HG03342 (cell line): ENCODE measurements at regions not wholly inside any gene's neighbourhood (a gene's known extent, or its start where the extent isn't known, plus 50 kb on each side); places are given as distances from the start of the nearest gene placed in this dataset.

Experiments
- ATAC-seq: cut with Tn5 transposase; IDR thresholded peaks from one replicate; pipeline ENCODE4 v1.9.1; 2021; ENCODE audit warnings: mild to moderate bottlenecking, moderate library complexity; ENCODE audit not compliant: unreplicated experiment

GRCh38 chr10:4219901-4220300 lies 434.9 kb upstream of the KLF6 start:
- ATAC-seq, result no peak

GRCh38 chr10:4217653-4218052 lies 432.6 kb upstream of the KLF6 start:
- no peak for ATAC-seq

GRCh38 chr10:4217187-4217586 lies 432.2 kb upstream of the KLF6 start:
- no peak for ATAC-seq

DNA sequence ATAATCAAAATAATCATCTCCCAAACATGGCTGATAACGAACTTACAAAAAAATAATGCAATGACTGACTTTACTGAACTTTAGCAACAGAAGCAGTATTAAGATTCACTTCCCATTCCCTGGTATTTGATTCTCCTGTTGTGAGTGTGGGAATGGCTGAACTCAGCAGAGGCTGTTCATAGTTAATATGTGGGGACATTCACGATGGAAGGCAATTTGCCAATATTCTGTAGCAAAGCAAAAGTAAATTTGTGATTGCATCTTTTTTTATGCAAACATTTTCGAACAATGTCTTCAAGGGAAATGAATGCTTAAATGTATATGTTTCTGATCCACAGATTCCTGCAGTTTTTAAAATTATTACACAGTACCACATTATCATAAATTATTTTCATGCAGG lies 431.7 kb upstream of the KLF6 start:
- no peak for ATAC-seq

- no peak for ATAC-seq
Observed at GRCh38 chr10:4215963-4216575, 431.1 kb upstream of the KLF6 start.

- no peak for ATAC-seq
Observed at GRCh38 chr10:4215485-4215884, 430.5 kb upstream of the KLF6 start.

GRCh38 chr10:4214908-4215307 lies 429.9 kb upstream of the KLF6 start:
- ATAC-seq, result no peak

GRCh38 chr10:4213441-4213840 lies 428.4 kb upstream of the KLF6 start:
- no peak for ATAC-seq

- ATAC-seq, result no peak
Observed at GRCh38 chr10:4212111-4212630, 427.2 kb upstream of the KLF6 start.

- ATAC-seq, result no peak
Observed at GRCh38 chr10:4208499-4208898, 423.5 kb upstream of the KLF6 start.

DNA sequence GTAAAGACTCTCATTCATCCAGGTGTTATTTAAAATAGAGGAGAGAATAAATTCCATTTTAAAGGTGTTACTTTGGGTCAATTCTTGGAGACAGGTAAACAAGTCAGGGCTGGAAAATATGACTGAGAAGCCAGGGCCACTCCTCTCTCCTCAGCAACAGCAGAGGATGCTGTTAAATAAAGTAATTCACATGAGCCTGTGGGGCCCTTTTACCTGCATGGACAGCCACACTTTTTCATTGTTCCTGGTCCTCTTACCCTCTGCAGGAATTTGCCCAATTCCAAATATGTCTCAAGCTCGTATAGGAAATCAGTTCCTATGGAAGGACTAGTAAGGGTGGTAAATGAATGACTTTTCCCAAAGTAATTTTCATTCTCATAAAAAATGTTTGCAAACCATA lies 420.1 kb upstream of the KLF6 start:
- no peak for ATAC-seq

GRCh38 chr10:4202938-4203337 lies 417.9 kb upstream of the KLF6 start:
- no peak for ATAC-seq

DNA sequence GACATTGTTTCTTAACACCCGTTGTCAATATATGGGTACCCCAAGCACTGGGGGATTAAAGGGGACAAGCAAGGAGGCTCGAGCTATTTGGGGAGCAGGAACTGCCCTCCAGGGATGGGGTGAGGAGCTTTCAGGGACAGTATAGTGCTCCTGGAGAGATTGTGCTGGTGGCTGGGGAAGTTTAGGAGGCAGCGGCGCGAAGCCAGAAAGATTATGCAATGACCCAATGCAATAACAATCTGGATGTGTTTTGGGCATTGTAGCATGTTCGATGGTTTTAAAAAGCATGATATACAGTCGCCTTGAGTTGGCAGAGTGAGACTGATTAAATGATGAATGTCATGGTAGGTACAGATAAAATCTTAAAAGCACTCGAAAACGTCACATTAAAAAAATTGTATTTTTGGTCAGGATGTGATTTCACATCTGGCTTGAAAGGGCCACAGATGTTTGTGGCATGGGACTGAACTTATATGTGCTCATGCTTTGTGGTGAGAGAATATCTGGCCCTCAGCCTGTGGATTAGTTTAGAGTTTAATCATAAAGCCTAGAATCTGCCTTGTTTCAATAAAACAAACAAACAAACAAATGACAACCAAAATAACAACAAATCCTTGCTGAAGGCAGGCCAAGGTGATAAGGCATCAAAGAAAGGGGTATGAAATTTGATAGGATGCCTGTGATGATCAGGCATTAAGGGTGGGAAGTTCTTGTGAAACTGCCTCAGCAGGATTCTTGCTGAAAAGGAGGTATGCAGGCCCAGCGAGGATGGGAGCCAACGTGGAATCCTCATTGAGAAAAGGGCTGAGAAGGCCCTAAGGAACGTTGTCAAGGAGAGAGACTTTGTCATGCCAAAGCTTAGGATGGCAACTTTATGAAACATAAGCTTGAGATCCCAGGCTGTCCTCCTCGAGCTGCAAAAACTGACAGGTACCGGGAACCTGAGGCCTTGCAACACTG lies 417.1 kb upstream of the KLF6 start:
- ATAC-seq, result no peak

GRCh38 chr10:4199196-4199595 lies 414.2 kb upstream of the KLF6 start:
- no peak for ATAC-seq

GRCh38 chr10:4198216-4198615 lies 413.2 kb upstream of the KLF6 start:
- ATAC-seq, result no peak

DNA sequence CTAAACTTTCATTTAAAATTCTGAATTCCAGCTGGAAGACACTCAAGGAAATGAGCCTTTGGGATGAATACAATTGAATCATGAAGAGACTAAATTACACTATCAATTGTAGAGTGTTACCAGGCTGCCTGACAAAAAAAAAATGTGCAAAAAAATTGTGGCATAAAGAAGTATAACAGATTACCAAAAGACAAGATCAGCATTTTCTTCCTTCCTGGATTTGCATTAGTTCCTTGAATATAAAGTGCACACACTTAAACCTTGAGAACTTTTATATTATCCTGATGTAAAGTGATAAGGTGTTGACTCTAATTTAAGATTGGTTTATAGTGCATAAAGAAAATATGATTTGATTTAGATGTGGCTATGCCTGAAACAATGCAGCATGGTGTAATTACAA lies 412.7 kb upstream of the KLF6 start:
- ATAC-seq, result no peak

- no peak for ATAC-seq
Observed at GRCh38 chr10:4196771-4197390, 411.9 kb upstream of the KLF6 start.

DNA sequence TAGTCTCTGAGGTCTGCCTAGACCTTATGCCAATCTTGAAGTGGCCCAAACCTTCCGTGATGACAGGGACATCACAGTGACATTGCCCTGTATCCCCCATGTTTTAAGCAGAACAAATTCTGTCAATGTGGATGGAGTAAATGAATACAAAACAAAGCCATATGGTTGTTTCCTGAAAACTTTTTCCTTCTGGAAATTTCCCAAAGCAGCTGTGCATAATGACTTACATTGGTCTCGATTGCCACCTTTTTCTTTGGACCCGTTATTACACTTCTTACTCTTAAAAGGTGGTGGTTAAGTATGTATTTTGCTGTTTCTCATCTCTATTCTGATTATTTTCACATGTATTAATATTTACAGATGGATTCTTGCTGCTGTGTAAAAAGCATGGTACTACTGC lies 411.2 kb upstream of the KLF6 start:
- ATAC-seq, result no peak

GRCh38 chr10:4195213-4195612 lies 410.2 kb upstream of the KLF6 start:
- ATAC-seq, result no peak

DNA sequence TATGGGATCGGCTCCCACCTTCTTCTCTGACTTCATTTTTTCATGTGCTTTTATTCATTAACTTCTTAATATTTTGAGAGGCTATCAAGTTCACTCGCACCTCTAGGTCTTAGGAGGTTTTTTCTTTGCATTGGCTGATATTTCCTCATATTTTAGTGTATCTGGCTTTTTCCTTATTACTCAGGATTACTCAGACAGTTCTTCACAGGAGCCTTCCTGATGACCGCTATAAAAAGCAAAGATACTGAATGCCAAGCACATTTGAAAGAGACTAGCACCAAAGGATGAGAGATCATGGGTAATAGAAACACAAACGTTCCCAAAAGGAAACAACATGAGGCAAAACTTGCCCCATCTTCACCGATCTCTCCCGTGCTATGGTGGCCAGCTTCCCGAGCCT lies 409.2 kb upstream of the KLF6 start:
- ATAC-seq, result no peak

- no peak for ATAC-seq
Observed at GRCh38 chr10:4191894-4192293, 406.9 kb upstream of the KLF6 start.

- ATAC-seq, result no peak
Observed at GRCh38 chr10:4191354-4191753, 406.3 kb upstream of the KLF6 start.
